ENCODE measurements at regions not wholly inside any gene's neighbourhood (a gene's known extent, or its start where the extent isn't known, plus 50 kb on each side); places are given as distances from the start of the nearest gene placed in this dataset.

DNA sequence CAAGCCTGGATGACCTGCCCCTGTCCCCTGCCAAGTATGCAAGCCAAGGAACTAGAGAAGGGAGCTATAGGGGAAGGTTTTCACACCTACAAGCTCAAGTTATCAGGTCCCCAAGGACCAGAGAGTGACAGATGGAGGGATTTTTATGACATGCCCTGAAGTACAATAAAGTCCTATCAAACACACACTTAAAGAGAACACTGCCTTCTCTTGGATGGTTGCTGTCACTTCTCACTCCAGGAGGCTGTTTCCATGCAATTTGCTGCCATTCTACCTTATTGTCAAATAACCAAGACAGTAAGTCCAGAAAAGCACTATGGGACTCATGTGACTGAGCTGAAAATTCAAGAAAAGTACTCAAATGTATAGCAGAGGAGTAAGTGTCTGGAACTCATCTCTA lies 76.6 kb upstream of the DDX18 start (continued):
- TF ChIP-seq HDAC2 (IDR thresholded peaks at IDR 0.05; ENCODE audit: borderline replicate concordance in 1 of 2, low read depth in 2 of 2, low read length in 2 of 2): no peak
- no peak for TF ChIP-seq KDM1A (IDR thresholded peaks at IDR 0.05; ENCODE audit: borderline replicate concordance, low read length)
- TF ChIP-seq SP4 (IDR thresholded peaks at IDR 0.05; ENCODE audit: low read length): no peak
